HG02678 (cell line): ENCODE measurements at regions not wholly inside any gene's neighbourhood (a gene's known extent, or its start where the extent isn't known, plus 50 kb on each side); places are given as distances from the start of the nearest gene placed in this dataset.

Experiments
- ATAC-seq: cut with Tn5 transposase; IDR thresholded peaks from one replicate; pipeline ENCODE4 v1.9.1; 2021; ENCODE audit warnings: mild to moderate bottlenecking, moderate library complexity; ENCODE audit not compliant: unreplicated experiment

- ATAC-seq, result no peak
Measured at GRCh38 chr16:9407206-9407758, 315.8 kb downstream of the HAPSTR1 start.

GRCh38 chr16:9408297-9408878 is 316.9 kb downstream of the HAPSTR1 start:
- no peak for ATAC-seq

GRCh38 chr16:9409560-9410493 is 318.4 kb downstream of the HAPSTR1 start:
- no peak for ATAC-seq

GRCh38 chr16:9411426-9411825 is 320.0 kb downstream of the HAPSTR1 start:
- no peak for ATAC-seq

- no peak for ATAC-seq
Measured at GRCh38 chr16:9412031-9412914, 320.8 kb downstream of the HAPSTR1 start.

- ATAC-seq, result no peak
Measured at GRCh38 chr16:9412915-9413264, 321.4 kb downstream of the HAPSTR1 start.

- ATAC-seq, result no peak
Measured at GRCh38 chr16:9415545-9415944, 324.1 kb downstream of the HAPSTR1 start.

GRCh38 chr16:9417898-9418297 is 326.5 kb downstream of the HAPSTR1 start:
- ATAC-seq, result no peak

GRCh38 chr16:9419161-9419560 is 327.7 kb downstream of the HAPSTR1 start:
- no peak for ATAC-seq

- no peak for ATAC-seq
Measured at GRCh38 chr16:9422762-9423513, 331.5 kb downstream of the HAPSTR1 start.

- no peak for ATAC-seq
Measured at GRCh38 chr16:9425236-9425635, 333.8 kb downstream of the HAPSTR1 start.

GRCh38 chr16:9428355-9429005 is 337.0 kb downstream of the HAPSTR1 start:
- ATAC-seq, result no peak

- ATAC-seq, result no peak
Measured at GRCh38 chr16:9429646-9430330, 338.3 kb downstream of the HAPSTR1 start.

- no peak for ATAC-seq
Measured at GRCh38 chr16:9434659-9435058, 343.2 kb downstream of the HAPSTR1 start.

GRCh38 chr16:9436175-9436574 is 344.7 kb downstream of the HAPSTR1 start:
- no peak for ATAC-seq

- ATAC-seq, result no peak
Measured at GRCh38 chr16:9437115-9437514, 345.7 kb downstream of the HAPSTR1 start.

- ATAC-seq, result no peak
Measured at GRCh38 chr16:9438991-9439390, 347.5 kb downstream of the HAPSTR1 start.

GRCh38 chr16:9441012-9441411 is 349.6 kb downstream of the HAPSTR1 start:
- no peak for ATAC-seq

GRCh38 chr16:9443864-9444263 is 352.4 kb downstream of the HAPSTR1 start:
- ATAC-seq, result no peak
